ENCODE measurements at regions not wholly inside any gene's neighbourhood (a gene's known extent, or its start where the extent isn't known, plus 50 kb on each side); places are given as distances from the start of the nearest gene placed in this dataset.

DNA sequence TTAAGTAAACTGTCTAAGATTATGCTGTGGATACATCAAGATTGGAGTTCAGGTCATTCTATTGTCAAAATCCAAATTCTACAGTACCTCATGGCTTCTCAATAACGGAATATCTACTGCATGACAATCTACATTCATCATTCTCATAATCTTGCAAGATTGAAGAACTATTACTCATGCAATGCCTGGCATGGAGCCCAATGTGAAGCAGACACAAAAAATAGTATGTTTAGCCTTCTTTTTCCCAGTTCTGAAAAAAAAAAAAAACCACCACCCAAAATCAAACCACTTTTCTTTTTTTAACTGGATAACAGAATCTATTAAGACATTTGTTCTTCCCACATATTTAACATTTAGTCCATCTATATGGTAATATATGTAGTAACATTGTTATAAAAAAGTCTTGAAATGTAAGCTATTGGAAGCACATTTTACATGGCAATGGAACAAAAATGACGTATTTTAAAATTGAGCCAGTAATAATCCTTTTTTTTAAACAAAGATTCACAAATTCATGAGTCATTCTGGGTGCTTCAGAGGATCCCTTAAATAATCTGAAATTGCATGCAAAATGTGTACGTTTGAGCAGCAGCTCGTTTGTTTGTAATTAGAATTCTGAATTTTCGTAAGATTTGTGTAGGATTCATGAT, 232.2 kb upstream of the FMR1 start:
- Histone ChIP-seq H3K4me1 (ENCODE audit: control insufficient read depth, insufficient read depth, low read length) (no peaks in the 10 kb centered on the region), H3K27ac (ENCODE audit: low read length) (no peak overlapping the region), H3K4me3 (ENCODE audit: low read depth in 2 of 2, low read length in 2 of 2) (no peak overlapping the region), H3K9me3 (ENCODE audit: control insufficient read depth, insufficient read depth, low read depth, low read length) (no peaks in the 10 kb centered on the region), H3K36me3 (ENCODE audit: control insufficient read depth, insufficient read depth, low read length) (no peaks in the 10 kb centered on the region), H3K27me3 (ENCODE audit: control insufficient read depth, insufficient read depth, low read length) (no peaks in the 10 kb centered on the region)
- in situ Hi-C loops (cut with HindIII; ENCODE audit: low pct_unique_long_range_greater_than_20kb, low sequenced_read_pairs) = no loop called here
- no peak for ATAC-seq
- DNase-seq (ENCODE audit: low read depth, low spot score) = no peak
- ChIA-PET POLR2A (no interaction called here), CTCF (no interaction called here)
- BruUV-seq (replicated peaks) = no TSS peak
- intact Hi-C loops (cut with micrococcal nuclease; ENCODE audit: unreplicated experiment) = no loop called here
- TF ChIP-seq POLR2AphosphoS5 (IDR thresholded peaks at IDR 0.05; ENCODE audit: low read depth, low read length) (no peak), TCF7L2 (IDR thresholded peaks at IDR 0.05; ENCODE audit: low read depth, low read length) (no peak), SIN3A (IDR thresholded peaks at IDR 0.05; ENCODE audit: borderline replicate concordance, insufficient read depth, low read depth, low read length) (no peak)
- TF ChIP-seq, protein P1, sequence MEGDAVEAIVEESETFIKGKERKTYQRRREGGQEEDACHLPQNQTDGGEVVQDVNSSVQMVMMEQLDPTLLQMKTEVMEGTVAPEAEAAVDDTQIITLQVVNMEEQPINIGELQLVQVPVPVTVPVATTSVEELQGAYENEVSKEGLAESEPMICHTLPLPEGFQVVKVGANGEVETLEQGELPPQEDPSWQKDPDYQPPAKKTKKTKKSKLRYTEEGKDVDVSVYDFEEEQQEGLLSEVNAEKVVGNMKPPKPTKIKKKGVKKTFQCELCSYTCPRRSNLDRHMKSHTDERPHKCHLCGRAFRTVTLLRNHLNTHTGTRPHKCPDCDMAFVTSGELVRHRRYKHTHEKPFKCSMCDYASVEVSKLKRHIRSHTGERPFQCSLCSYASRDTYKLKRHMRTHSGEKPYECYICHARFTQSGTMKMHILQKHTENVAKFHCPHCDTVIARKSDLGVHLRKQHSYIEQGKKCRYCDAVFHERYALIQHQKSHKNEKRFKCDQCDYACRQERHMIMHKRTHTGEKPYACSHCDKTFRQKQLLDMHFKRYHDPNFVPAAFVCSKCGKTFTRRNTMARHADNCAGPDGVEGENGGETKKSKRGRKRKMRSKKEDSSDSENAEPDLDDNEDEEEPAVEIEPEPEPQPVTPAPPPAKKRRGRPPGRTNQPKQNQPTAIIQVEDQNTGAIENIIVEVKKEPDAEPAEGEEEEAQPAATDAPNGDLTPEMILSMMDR (IDR thresholded peaks at IDR 0.05) = no peak
- TF ChIP-seq, protein P2, sequence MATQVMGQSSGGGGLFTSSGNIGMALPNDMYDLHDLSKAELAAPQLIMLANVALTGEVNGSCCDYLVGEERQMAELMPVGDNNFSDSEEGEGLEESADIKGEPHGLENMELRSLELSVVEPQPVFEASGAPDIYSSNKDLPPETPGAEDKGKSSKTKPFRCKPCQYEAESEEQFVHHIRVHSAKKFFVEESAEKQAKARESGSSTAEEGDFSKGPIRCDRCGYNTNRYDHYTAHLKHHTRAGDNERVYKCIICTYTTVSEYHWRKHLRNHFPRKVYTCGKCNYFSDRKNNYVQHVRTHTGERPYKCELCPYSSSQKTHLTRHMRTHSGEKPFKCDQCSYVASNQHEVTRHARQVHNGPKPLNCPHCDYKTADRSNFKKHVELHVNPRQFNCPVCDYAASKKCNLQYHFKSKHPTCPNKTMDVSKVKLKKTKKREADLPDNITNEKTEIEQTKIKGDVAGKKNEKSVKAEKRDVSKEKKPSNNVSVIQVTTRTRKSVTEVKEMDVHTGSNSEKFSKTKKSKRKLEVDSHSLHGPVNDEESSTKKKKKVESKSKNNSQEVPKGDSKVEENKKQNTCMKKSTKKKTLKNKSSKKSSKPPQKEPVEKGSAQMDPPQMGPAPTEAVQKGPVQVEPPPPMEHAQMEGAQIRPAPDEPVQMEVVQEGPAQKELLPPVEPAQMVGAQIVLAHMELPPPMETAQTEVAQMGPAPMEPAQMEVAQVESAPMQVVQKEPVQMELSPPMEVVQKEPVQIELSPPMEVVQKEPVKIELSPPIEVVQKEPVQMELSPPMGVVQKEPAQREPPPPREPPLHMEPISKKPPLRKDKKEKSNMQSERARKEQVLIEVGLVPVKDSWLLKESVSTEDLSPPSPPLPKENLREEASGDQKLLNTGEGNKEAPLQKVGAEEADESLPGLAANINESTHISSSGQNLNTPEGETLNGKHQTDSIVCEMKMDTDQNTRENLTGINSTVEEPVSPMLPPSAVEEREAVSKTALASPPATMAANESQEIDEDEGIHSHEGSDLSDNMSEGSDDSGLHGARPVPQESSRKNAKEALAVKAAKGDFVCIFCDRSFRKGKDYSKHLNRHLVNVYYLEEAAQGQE (IDR thresholded peaks at IDR 0.05; ENCODE audit: insufficient read depth in 1 of 2, low read depth in 2 of 2, low read length in 1 of 2) = no peak

DNA sequence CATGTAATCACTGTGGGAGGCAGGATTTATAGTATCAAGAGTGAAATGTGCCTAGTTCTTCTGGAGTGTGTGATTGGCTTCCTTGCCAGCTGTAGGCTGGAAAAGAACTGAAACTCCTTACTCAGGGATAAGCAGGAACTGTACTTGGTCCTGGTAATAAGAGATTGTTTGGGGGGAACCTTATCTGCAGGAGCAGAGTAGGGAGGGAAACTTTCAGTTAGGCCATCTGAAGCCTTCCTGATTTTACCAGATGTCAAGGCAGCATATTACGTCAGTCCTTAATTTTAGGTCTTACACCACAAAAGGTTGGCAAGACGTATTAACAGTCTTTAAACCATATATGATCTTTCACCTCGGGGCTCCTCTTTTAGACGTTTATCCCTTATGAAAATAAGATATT, 231.5 kb upstream of the FMR1 start:
- intact Hi-C loops (cut with micrococcal nuclease; ENCODE audit: unreplicated experiment) = no loop called here
- POLR2A ChIA-PET = no interaction called here
- TF ChIP-seq, protein P2 (IDR thresholded peaks at IDR 0.05; ENCODE audit: insufficient read depth in 1 of 2, low read depth in 2 of 2, low read length in 1 of 2) = no peak
- no peak for TF ChIP-seq TCF7L2 (IDR thresholded peaks at IDR 0.05; ENCODE audit: low read depth, low read length)
- TF ChIP-seq, protein P1 (IDR thresholded peaks at IDR 0.05) = no peak
- TF ChIP-seq SIN3A (IDR thresholded peaks at IDR 0.05; ENCODE audit: borderline replicate concordance, insufficient read depth, low read depth, low read length) = no peak
- TF ChIP-seq POLR2AphosphoS5 (IDR thresholded peaks at IDR 0.05; ENCODE audit: low read depth, low read length) = no peak

More for the DNA sequence above, 231.5 kb upstream of the FMR1 start:
- Histone ChIP-seq H3K9me3 (ENCODE audit: control insufficient read depth, insufficient read depth, low read depth, low read length) (no peaks in the 10 kb centered on the region), H3K4me3 (ENCODE audit: low read depth in 2 of 2, low read length in 2 of 2) (no peak overlapping the region), H3K36me3 (ENCODE audit: control insufficient read depth, insufficient read depth, low read length) (no peaks in the 10 kb centered on the region), H3K27me3 (ENCODE audit: control insufficient read depth, insufficient read depth, low read length) (no peaks in the 10 kb centered on the region), H3K4me1 (ENCODE audit: control insufficient read depth, insufficient read depth, low read length) (no peaks in the 10 kb centered on the region), H3K27ac (ENCODE audit: low read length) (no peak overlapping the region)
- no TSS peak for BruUV-seq (replicated peaks)
- in situ Hi-C loops (cut with HindIII; ENCODE audit: low pct_unique_long_range_greater_than_20kb, low sequenced_read_pairs) = no loop called here
- ATAC-seq (no peak), DNase-seq (ENCODE audit: low read depth, low spot score) (no peak)
- CTCF ChIA-PET = no interaction called here

All from Panc1 (cell line).